ENCODE measurements at regions not wholly inside any gene's neighbourhood (a gene's known extent, or its start where the extent isn't known, plus 50 kb on each side); places are given as distances from the start of the nearest gene placed in this dataset.

- BruUV-seq (replicated peaks), result no TSS peak
- Histone ChIP-seq H3K4me1 (replicated peaks in 1 of 2; ENCODE audit: control insufficient read depth in 2 of 2, insufficient read depth in 2 of 2, low read length in 2 of 2) (no peaks in the 10 kb centered on the region), H3K4me3 (no peak overlapping the region), H3K27ac (ENCODE audit: extremely low read depth, low read depth, low read length) (no peak overlapping the region), H3K9ac (ENCODE audit: insufficient read depth in 1 of 2, low read depth in 2 of 2, low read length in 2 of 2) (no peak overlapping the region), H3K9me1 (ENCODE audit: control insufficient read depth, insufficient read depth, low read length) (no peaks in the 10 kb centered on the region), H3K4me2 (ENCODE audit: insufficient read depth, low read length) (no peak overlapping the region), H4K20me1 (replicated peaks; ENCODE audit: control insufficient read depth, insufficient read depth, low read length) (no peaks in the 10 kb centered on the region), H3K9me3 (replicated peaks; ENCODE audit: control insufficient read depth, insufficient read depth, low read depth, low read length) (no peaks in the 10 kb centered on the region), H2AFZ (ENCODE audit: low read depth, low read length) (no peak overlapping the region), H3K27me3 (ENCODE audit: control insufficient read depth in 2 of 2, insufficient read depth in 2 of 2, low read length in 2 of 2) (no peaks in the 10 kb centered on the region; a peak in 1 of 5 replicates), H3K36me3 (ENCODE audit: control insufficient read depth, insufficient read depth, low read length) (no peaks in the 10 kb centered on the region), H3K79me2 (ENCODE audit: control insufficient read depth, insufficient read depth, low read length) (no peaks in the 10 kb centered on the region)
- ChIA-PET CTCF (ENCODE audit: low intra/inter-chr PET ratio) (no interaction called here), POLR2A (no interaction called here)
- intact Hi-C loops (cut with micrococcal nuclease), result no loop called here
- no peak for FAIRE-seq
- ATAC-seq, result no peak
- TF ChIP-seq ZBTB1 (CRISPR knock-in tag; IDR thresholded peaks at IDR 0.05; ENCODE audit: borderline replicate concordance, low read depth) (no peak), ZBTB9 (CRISPR knock-in tag; IDR thresholded peaks at IDR 0.05) (no peak), MCM5 (IDR thresholded peaks at IDR 0.05; ENCODE audit: low read depth) (no peak), ZNF668 (CRISPR knock-in tag; IDR thresholded peaks at IDR 0.05) (no peak), NRF1 (conservative IDR thresholded peaks at IDR 0.05 in 1 of 2, IDR thresholded peaks at IDR 0.05 in 1 of 2) (no peak), ZNF436 (CRISPR knock-in tag; IDR thresholded peaks at IDR 0.05) (no peak), TRIM28 (IDR thresholded peaks at IDR 0.05) (no peak), BCOR (IDR thresholded peaks at IDR 0.05) (no peak), FOXA1 (IDR thresholded peaks at IDR 0.05; ENCODE audit: borderline replicate concordance) (no peak), FOXO4 (CRISPR knock-in tag; IDR thresholded peaks at IDR 0.05) (no peak), HIVEP1 (CRISPR knock-in tag; IDR thresholded peaks at IDR 0.05) (no peak)
- DNase-seq (ENCODE audit: extremely low read depth in 1 of 4, low spot score in 3 of 4), result no peak
- WGBS (ENCODE audit: insufficient coverage, low coverage, missing lambda C conversion rate), result 64% methylated on average over 1 of the region's 1 CpG
- in situ Hi-C loops (cut with MboI), result no loop called here
These were observed 237.3 kb downstream of the PMP22 start for GRCh38 chr17:15027853-15028252.
